GM12891 (cell line): ENCODE measurements at regions not wholly inside any gene's neighbourhood (a gene's known extent, or its start where the extent isn't known, plus 50 kb on each side); places are given as distances from the start of the nearest gene placed in this dataset.

Source experiments
- POLR2AphosphoS5 ChIP-seq: IDR thresholded peaks from 2 replicates; pipeline ENCODE4 v1.6.1; 2011; ENCODE audit warnings: low read depth, low read length, control low read depth
- TAF1 ChIP-seq: IDR thresholded peaks from 2 replicates; pipeline ENCODE4 v1.6.1; 2011; ENCODE audit warnings: low read depth, low read length, control low read depth

GRCh38 chr6:163836876-163837690 lies 422.6 kb downstream of the QKI start:
- no peak for TF ChIP-seq POLR2AphosphoS5
- TF ChIP-seq TAF1: no peak
